GM21390 (cell line): ENCODE measurements at regions not wholly inside any gene's neighbourhood (a gene's known extent, or its start where the extent isn't known, plus 50 kb on each side); places are given as distances from the start of the nearest gene placed in this dataset.
"Not testable (repeated sequence)": the region's sequence is repeated elsewhere in the genome, so short reads cannot be mapped to it uniquely, and the experiment has no call there.

ENCODE experiments used
- ATAC-seq: cut with Tn5 transposase; IDR thresholded peaks from one replicate; pipeline ENCODE4 v1.9.1; 2021; ENCODE audit not compliant: unreplicated experiment

GRCh38 chr22:23466351-23466750 is 113.7 kb downstream of the IGLL1 start:
- no peak for ATAC-seq

DNA sequence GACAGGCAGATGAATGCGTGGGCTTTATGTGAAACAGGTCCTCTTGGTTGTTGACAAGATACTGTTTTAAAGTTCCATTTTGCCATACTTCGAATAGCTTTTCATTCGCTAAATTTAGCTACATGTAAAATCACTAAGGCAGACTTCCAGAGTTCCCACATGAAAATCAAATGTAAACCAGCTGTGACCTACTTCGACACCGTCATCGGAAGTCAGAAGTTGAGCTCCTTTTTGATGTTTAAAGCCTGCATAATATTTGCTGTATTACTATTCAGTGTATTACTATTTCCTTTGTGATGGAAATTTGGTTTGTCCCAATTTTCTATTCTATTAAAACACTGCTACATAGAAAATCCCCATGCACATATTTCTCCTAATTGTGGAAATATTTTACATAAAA is 115.3 kb downstream of the IGLL1 start:
- ATAC-seq = not testable (repeated sequence)

DNA sequence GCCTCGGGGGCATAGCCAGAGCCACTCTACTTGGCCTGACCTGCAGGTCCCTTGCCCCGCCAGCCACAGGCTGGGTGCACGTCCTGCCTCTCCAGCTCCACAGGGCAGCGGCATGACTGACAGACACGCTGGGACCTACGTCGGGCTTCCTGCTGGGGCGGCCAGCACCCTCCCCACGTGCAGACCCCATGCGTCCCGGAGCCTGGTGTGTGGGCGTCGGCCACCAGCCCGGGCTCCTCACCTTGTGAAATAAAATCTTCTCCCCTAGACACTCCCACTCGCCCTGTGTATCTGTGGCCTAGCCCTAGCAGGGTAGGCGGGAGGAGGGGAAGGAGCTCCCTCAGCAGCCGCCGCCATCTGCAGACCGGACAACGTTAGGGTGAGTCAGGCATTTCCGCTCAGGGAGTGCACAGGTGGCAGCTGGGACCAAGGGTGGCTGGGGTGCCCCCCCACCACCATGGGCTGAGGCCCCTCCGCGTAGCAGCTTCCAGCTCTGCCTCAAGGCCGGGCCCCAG is 119.5 kb downstream of the IGLL1 start:
- ATAC-seq = not testable (repeated sequence)

DNA sequence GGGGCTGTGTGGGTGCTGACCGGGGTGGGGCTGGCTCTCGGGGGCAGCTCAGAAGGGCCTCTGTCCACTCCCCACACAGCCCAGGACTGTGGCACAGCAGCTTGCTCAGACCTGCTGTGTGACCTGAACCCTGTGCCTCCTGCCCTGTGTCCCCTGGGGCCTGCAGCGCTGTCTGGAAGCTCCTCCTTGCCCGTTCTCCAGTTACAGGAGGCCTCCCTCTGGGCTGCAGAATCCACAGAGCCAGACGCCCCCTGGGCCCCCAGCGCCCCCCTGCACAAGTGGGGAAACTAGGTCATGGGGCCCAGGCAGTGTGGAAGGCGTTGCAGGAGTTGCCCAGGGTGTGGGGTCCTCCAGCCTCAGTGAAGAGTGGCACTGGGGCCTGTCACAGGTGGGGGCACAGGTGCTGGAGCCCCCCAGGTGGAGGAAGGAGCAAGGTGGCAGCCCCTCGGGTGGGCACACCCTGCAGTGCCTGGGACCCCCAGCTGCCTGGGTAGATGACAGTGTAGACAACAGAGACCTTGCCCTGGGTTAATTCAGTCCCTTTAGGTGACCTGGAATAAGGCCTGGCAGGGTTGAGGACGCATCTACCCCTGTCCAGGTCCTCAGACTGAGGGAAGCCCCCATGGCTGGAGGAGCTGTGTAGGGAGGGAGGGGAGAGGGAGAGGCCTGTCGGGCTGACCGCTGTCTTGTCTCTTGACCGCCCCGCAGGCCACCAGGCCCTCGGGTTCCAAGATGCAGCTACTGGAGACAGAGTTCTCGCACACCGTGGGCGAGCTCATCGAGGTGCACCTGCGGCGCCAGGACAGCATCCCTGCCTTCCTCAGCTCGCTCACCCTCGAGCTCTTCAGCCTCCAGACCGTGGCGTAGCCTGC is 120.2 kb downstream of the IGLL1 start:
- not testable (repeated sequence) for ATAC-seq

GRCh38 chr22:23458663-23459541 is 121.2 kb downstream of the IGLL1 start:
- no peak for ATAC-seq

- no peak for ATAC-seq
Measured at GRCh38 chr22:23457380-23457985, 122.6 kb downstream of the IGLL1 start.

GRCh38 chr22:23456666-23457379 is 123.3 kb downstream of the IGLL1 start:
- not testable (repeated sequence) for ATAC-seq

GRCh38 chr22:23454345-23454744 is 125.7 kb downstream of the IGLL1 start:
- ATAC-seq = not testable (repeated sequence)

- no peak for ATAC-seq
Measured at GRCh38 chr22:23453277-23453676, 126.8 kb downstream of the IGLL1 start.

GRCh38 chr22:23452231-23453010 is 127.7 kb downstream of the IGLL1 start:
- ATAC-seq = no peak

- ATAC-seq = not testable (repeated sequence)
Measured at GRCh38 chr22:23451452-23452230, 128.4 kb downstream of the IGLL1 start.

DNA sequence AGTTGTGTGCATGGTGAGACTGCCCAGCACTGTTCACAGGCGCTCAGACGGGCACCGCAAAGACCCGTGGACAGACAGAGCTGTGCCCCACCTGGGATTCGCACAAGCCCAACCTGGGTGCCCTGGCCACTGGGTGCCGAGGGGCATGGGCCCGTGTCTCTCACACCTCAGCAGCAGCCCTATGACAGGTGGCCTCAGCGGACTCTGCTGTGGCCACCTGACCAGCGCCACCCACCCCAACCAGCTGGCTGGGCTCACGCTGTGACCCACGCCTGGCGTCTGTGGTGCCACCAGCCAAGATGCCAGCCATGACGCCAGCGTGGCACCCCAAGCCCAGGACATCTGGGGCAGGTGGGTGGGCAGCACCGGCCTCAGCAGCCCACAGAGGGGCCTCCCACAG is 129.3 kb downstream of the IGLL1 start:
- ATAC-seq = not testable (repeated sequence)

DNA sequence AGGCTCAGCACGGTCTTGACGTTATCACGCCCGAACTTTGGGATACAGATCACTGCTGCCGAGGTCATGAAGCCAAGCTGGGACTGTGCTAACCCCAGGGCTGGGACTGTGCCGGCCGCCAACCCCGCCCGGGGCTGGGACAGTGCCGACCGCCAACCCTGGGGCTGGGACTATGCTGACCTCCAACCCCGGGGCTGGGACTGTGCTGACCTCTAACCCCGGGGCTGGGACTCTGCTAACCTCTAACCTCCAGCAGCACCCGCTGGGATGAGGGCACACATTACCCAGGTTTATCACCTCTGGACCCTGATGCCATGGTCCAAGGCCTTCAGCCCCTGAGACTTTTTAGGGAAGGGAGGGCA is 129.7 kb downstream of the IGLL1 start:
- ATAC-seq = no peak

- ATAC-seq = not testable (repeated sequence)
Measured at GRCh38 chr22:23449748-23450433, 130.2 kb downstream of the IGLL1 start.

DNA sequence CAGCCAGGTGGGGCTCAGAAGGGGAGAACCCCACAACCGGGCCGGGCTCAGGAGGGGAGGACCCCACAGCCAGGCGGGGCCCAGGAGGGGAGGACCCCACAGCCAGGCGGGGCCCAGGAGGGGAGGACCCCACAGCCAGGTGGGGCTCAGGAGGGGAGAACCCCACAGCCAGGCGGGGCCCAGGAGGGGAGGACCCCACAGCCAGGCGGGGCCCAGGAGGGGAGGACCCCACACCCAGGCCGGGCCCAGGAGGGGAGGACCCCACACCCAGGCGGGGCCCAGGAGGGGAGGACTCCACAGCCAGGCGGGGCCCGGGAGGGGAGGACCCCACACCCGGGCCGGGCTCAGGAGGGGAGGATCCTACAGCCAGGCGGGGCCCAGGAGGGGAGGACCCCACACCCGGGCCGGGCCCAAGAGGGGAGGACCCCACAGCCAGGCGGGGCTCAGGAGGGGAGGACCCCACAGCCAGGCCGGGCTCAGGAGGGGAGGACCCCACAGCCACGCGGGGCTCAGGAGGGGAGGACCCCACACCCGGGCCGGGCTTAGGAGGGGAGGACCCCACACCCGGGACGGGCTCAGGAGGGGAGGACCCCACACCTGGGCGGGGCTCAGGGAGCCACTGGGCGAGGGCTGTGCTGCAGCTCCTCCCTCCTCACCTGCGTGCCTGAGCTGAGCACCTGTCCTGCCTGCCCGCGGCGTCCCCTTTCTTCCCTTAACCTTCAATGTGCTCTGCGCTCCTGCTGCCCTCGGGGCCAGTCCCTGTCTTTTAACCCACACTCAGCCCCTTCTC is 131.4 kb downstream of the IGLL1 start:
- not testable (repeated sequence) for ATAC-seq

DNA sequence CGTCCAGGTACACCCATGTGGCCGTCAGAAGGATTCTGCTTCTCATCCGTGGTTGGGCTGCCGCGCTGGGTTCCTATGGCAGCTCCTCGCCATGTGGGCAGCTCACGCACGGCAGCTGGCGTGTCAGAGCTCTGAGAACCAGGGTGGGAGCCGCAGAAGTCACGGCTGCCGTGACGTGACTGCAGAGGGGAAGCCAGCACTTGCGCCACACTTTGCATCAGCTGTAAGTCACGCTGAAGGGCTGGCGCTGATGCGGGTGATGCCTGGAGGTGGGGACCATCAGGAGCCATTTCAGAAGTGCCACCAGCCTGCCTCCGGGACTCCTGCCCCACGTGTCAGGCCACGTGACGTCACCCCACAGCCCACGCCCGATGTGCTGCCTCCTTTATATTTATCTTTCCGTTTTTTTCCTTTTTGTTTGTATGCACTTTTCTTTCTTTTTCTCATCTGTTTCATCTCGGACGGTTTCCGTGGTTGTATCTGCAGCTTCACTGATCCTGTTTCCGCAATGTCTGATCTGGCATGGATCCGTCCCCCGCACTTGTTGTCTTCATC is 133.2 kb downstream of the IGLL1 start:
- no peak for ATAC-seq

GRCh38 chr22:23446194-23446593 is 133.9 kb downstream of the IGLL1 start:
- ATAC-seq = not testable (repeated sequence)
